HG03095 (cell line): ENCODE measurements at regions not wholly inside any gene's neighbourhood (a gene's known extent, or its start where the extent isn't known, plus 50 kb on each side); places are given as distances from the start of the nearest gene placed in this dataset.

Experiments
- ATAC-seq: cut with Tn5 transposase; IDR thresholded peaks from one replicate; pipeline ENCODE4 v1.9.1; 2021; ENCODE audit warnings: moderate library complexity; ENCODE audit not compliant: unreplicated experiment

- ATAC-seq = peak; percentile 87
Measured at GRCh38 chr6:79777713-79778579, 146.8 kb downstream of the SH3BGRL2 start.

GRCh38 chr6:79776076-79776475 is 144.9 kb downstream of the SH3BGRL2 start:
- ATAC-seq = no peak

GRCh38 chr6:79775222-79775621 is 144.1 kb downstream of the SH3BGRL2 start:
- ATAC-seq = no peak

GRCh38 chr6:79764747-79765146 is 133.6 kb downstream of the SH3BGRL2 start:
- no peak for ATAC-seq

- no peak for ATAC-seq
Measured at GRCh38 chr6:79763301-79763700, 132.2 kb downstream of the SH3BGRL2 start.

- no peak for ATAC-seq
Measured at GRCh38 chr6:79762370-79762769, 131.2 kb downstream of the SH3BGRL2 start.

- ATAC-seq = no peak
Measured at GRCh38 chr6:79756496-79756895, 125.4 kb downstream of the SH3BGRL2 start.

- ATAC-seq = no peak
Measured at GRCh38 chr6:79755967-79756366, 124.8 kb downstream of the SH3BGRL2 start.
